ENCODE measurements at regions not wholly inside any gene's neighbourhood (a gene's known extent, or its start where the extent isn't known, plus 50 kb on each side); places are given as distances from the start of the nearest gene placed in this dataset.

- no peak for TF ChIP-seq POLR2AphosphoS5 (IDR thresholded peaks at IDR 0.05; ENCODE audit: low read depth, low read length)
- TF ChIP-seq, protein P1, sequence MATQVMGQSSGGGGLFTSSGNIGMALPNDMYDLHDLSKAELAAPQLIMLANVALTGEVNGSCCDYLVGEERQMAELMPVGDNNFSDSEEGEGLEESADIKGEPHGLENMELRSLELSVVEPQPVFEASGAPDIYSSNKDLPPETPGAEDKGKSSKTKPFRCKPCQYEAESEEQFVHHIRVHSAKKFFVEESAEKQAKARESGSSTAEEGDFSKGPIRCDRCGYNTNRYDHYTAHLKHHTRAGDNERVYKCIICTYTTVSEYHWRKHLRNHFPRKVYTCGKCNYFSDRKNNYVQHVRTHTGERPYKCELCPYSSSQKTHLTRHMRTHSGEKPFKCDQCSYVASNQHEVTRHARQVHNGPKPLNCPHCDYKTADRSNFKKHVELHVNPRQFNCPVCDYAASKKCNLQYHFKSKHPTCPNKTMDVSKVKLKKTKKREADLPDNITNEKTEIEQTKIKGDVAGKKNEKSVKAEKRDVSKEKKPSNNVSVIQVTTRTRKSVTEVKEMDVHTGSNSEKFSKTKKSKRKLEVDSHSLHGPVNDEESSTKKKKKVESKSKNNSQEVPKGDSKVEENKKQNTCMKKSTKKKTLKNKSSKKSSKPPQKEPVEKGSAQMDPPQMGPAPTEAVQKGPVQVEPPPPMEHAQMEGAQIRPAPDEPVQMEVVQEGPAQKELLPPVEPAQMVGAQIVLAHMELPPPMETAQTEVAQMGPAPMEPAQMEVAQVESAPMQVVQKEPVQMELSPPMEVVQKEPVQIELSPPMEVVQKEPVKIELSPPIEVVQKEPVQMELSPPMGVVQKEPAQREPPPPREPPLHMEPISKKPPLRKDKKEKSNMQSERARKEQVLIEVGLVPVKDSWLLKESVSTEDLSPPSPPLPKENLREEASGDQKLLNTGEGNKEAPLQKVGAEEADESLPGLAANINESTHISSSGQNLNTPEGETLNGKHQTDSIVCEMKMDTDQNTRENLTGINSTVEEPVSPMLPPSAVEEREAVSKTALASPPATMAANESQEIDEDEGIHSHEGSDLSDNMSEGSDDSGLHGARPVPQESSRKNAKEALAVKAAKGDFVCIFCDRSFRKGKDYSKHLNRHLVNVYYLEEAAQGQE (IDR thresholded peaks at IDR 0.05; ENCODE audit: insufficient read depth in 1 of 2, low read depth in 2 of 2, low read length in 2 of 2) = no peak
- no peak for TF ChIP-seq TAF1 (IDR thresholded peaks at IDR 0.05; ENCODE audit: borderline replicate concordance, insufficient read depth, low read length)
- TF ChIP-seq SIN3A (IDR thresholded peaks at IDR 0.05; ENCODE audit: borderline replicate concordance, insufficient read depth, low read length) = no peak
- TF ChIP-seq FOXP2 (optimal IDR thresholded peaks at IDR 0.05; ENCODE audit: borderline replicate concordance, extremely low read depth, extremely low read length, insufficient read depth) = no peak
These were observed 468.7 kb upstream of the RGMA start for GRCh38 chr15:93557696-93558095.

All from PFSK-1 (cell line).